Hematopoietic multipotent progenitor cell treated with erythropoietin and hydrocortisone succinate and interleukin-3 and kit ligand, for 8 days (in vitro differentiated cells): ENCODE measurements at regions not wholly inside any gene's neighbourhood (a gene's known extent, or its start where the extent isn't known, plus 50 kb on each side); places are given as distances from the start of the nearest gene placed in this dataset.
"Not testable (repeated sequence)": the region's sequence is repeated elsewhere in the genome, so short reads cannot be mapped to it uniquely, and the experiment has no call there.

Experiments used
- DNase-seq: peaks from one replicate; pipeline ENCODE4 v3.0.0-alpha.2; 2015

GRCh38 chr6:3900744-3901336 lies 51.7 kb downstream of the FAM50B start:
- DNase-seq: no peak

DNA sequence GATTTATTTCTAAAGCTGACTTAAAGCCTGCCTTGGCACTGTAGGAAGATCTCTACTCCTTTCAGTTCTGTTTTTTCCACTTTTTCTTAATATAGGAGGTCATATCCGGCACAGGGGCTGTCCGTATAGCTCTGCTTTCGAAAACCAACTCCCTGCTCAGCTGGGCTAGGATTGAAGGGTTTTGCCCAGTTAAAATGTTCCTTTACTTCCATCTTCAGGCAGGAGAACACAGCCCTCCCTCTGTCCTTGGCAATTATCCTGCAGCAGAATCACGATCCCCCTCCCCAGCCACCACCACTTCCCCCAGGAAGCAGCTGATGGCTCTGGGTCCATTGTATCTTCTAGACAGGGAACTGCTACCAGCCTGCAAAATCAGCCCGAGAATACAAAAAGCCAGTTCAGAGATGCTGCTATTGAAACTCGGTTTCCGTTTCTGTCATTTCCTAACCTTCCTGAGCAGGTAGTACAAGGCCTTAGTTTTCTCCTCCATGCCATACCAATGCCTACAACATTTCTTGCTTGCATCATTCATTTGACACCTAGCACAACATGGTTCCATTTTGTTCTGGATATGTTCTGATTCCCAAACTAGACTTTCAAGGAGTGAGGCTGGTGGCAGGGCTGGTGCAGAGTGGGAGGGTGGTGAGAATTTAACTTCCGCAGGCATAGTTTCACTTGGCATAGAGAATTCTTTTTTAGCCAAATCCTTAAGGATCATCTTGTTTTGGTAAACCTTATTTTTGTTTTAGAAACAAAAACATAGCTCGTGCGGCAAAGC lies 53.9 kb downstream of the FAM50B start:
- no peak for DNase-seq

- DNase-seq: no peak
Measured at GRCh38 chr6:3904518-3904917, 55.3 kb downstream of the FAM50B start.

GRCh38 chr6:3905945-3906845 lies 57.0 kb downstream of the FAM50B start:
- no peak for DNase-seq

- DNase-seq: no peak
Measured at GRCh38 chr6:3906846-3907151, 57.6 kb downstream of the FAM50B start.

- no peak for DNase-seq
Measured at GRCh38 chr6:3908223-3908622, 59.0 kb downstream of the FAM50B start.

DNA sequence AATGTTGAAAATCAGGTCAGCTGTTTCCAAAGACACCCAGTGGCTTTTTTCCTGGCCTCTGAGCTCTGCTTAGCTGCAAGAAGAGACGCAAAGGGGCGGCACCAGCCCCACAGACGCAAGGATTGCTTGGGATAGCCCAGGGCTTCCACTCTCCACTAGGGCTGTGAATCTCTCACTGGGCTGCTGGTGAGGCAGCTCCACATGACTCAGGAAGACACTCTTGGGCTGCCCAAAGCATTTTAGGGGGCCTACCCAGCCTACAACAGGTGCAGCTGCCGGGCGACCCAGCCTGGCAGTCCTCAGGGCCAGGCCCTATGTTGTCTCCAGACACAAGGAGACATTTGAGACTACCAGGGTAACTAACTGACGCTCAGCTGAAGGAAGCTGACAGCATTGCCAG lies 59.8 kb downstream of the FAM50B start:
- no peak for DNase-seq

GRCh38 chr6:3910106-3910663 lies 61.0 kb downstream of the FAM50B start:
- no peak for DNase-seq

DNA sequence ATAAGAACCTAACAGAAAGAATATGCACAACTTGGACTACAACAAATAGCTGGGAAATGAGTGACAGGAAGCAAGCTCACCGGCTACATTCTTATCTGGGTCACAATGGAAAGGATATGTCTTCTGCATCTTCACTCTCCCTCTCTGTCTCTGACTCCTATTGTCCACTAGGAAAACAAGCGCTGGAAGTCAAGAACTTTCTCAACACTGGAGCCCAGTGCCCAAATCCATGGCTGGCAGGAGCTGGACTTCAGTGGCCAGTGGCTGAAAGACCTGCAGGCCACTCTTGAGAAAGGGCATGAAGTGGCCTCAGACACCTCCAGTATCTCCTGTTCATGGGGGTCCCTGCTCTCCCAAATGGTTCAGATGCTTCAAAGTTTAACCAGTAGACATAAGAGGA lies 62.0 kb downstream of the FAM50B start:
- no peak for DNase-seq

GRCh38 chr6:3911614-3912336 lies 62.6 kb downstream of the FAM50B start:
- no peak for DNase-seq

GRCh38 chr6:3912361-3913076 lies 63.3 kb downstream of the FAM50B start:
- no peak for DNase-seq

DNA sequence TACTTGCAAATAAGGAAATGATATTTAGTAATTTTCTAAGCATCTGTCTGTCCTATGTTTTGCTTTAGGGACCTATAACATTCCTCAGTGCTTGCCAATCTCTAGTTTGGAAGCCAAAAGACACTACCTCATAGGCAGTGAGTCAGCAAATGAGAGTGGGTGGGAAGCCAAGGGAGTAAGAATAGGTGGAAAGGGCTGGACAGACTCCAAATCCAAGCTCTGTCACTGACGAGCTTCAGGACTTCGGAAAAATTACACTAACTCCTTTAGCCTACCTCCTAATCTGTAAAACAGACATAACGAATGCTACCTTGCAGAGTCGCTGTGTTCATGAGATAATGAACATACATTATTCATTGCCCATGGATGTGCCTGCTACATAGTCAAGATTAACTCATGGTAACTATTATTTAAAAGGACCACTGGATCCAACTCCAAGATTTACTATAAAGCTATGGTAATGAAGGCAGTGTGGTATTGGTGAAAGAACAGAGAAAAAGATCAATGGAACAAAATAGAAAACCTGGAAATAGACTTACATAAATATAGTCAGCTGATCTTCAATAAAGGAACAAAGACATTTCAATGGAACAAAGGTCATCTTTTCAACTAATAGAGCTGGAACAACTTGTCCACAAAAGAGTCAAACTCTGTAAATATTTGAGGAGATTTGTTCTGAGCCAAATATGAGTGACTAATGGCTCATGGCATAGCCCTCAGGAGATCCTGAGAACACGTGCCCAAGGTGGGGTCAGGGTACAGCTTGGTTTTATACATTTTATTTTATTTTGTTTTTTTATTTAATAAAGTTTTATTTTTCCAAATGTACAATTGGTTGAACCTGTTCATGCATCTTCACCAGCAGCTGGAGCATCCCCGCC lies 64.1 kb downstream of the FAM50B start:
- no peak for DNase-seq

DNA sequence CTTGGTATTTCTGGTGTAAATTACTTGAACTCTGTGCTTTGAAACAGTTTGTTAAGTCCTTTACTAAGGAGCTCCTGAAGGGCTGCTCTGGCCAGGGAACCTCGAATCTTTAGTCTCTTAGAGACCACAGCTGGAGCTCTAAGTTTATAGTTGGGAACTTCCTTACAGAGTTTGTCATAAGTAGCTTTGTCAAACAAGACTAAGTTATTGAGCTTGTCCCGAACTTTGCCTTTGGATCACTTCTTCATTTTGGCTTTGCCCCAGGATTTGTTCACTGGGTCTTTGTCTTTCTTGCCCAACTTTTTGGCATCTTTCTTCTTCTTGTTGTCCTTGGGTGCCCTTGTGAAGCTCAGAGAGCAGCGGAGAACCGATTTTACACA lies 64.8 kb downstream of the FAM50B start:
- DNase-seq: no peak

GRCh38 chr6:3915076-3915791 lies 66.1 kb downstream of the FAM50B start:
- DNase-seq: no peak

DNA sequence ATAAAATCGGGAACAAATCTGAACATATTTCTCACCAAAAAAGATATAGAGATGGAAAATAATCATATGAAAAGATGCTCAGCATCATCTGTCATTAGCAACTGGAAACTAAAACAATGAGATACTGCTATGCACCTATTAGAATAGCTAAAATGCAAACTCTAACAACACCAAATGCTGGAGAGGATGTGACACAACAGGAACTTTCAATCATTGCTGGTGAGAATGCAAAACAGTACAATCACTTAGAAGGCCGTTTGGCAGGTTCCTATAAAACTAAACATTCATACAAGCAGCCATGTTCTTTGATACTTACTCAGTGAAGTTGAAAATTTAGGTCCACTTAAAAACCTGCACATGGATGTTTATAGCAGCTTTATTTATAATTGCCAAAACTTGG lies 67.0 kb downstream of the FAM50B start:
- no peak for DNase-seq

DNA sequence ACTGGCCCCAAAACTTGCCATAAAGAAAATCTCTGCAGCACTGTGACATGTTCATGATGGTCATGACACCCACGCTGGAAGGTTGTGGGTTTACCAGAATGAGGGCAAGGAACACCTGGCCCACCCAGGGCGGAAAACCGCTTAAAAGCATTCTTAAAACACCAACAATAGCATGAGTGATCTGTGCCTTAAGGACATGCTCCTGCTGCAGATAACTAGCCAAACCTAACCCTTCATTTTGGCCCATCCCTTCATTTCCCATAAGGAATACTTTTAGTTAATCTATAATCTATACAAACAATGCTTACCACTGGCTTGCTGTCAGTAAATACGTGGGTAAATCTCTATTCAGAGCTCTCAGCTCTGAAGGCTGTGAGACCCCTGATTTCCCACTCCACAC lies 67.6 kb downstream of the FAM50B start:
- not testable (repeated sequence) for DNase-seq

GRCh38 chr6:3918469-3918868 lies 69.3 kb downstream of the FAM50B start:
- DNase-seq: no peak

- no peak for DNase-seq
Measured at GRCh38 chr6:3919130-3919628, 70.0 kb downstream of the FAM50B start.

GRCh38 chr6:3919849-3920248 lies 70.7 kb downstream of the FAM50B start:
- DNase-seq: no peak

DNA sequence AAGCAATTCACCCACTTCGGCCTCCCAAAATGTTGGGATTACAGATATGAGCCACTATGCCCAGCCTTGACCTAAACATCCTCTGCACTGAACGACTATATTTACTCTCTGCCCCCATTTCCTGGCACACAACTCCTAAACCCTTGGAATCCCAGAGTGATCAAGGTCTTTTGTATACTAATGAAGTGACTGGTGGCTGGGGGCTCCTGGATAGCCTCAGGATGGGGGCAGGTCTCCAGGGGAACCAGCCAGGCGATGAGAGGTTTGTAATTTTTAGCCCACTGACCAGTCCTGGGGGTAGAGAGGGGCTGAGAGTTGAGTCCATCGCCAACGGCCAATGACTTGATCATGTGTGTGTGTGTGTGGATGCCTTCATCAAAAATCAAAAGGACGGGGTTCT lies 71.1 kb downstream of the FAM50B start:
- DNase-seq: no peak
